HEK293 (cell line): ENCODE measurements at regions not wholly inside any gene's neighbourhood (a gene's known extent, or its start where the extent isn't known, plus 50 kb on each side); places are given as distances from the start of the nearest gene placed in this dataset.

Experiments used
- KLF9 ChIP-seq: fragments of 450-650 bp; formaldehyde crosslinking; IDR thresholded peaks from 2 replicates; pipeline ENCODE4 v1.5.1; 2016; ENCODE audit warnings: missing biosample characterization, missing genetic modification characterization, low read depth
- ZNF560 ChIP-seq: fragments of 450-650 bp; formaldehyde crosslinking; IDR thresholded peaks from 2 replicates; pipeline ENCODE4 v1.5.1; 2017; ENCODE audit warnings: missing biosample characterization, missing genetic modification characterization, borderline replicate concordance
- ZNF660 ChIP-seq: fragments of 450-650 bp; IDR thresholded peaks from 2 replicates; pipeline ENCODE4 v1.5.1; 2018; ENCODE audit warnings: missing biosample characterization, mild to moderate bottlenecking, missing genetic modification characterization
- TF ChIP-seq, protein P1 (sequence below): fragments of 450-650 bp; formaldehyde crosslinking; IDR thresholded peaks from 2 replicates; pipeline ENCODE4 v1.5.1; 2016; ENCODE audit warnings: missing biosample characterization, missing genetic modification characterization, low read depth
- TF ChIP-seq, protein P2 (sequence below): fragments of 450-650 bp; formaldehyde crosslinking; IDR thresholded peaks from 2 replicates; pipeline ENCODE4 v1.5.1; 2016; ENCODE audit warnings: missing biosample characterization, missing genetic modification characterization

DNA sequence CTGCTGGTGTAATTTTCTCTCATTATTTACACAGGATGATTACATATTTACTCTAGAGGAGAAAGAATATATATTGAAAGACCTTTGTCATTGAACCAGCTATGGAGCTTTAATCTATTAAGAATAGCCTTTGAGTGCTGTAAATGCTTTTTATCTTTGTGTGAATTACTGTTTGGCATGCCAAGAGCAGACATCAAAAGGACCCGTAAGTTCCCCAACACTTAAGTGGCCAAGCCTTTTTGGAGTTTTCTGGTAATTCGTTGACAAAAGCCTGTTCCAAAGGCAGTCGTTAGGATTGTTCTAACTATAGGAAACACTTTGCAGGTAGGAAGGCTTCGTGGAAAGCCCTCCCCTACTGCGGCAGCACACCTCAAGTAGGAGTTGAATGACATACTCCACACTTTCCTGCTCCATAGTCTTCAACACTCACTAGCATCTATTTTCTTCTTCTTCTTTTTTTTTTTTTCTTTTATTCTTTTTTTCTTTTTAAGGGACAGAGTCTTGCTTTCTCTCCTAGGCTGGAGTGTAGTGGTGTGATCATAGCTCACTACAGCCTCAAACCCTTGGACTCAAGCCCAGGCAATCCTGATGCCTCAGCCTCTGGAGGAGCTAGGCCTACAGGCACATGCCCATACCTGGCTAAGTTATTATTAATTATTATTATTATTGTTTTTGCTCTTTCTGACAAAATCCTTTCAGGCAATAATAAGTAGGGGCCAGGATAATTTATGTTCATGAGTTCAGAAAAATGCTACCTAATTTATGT is 98.6 kb downstream of the SUCNR1 start:
- TF ChIP-seq ZNF560 (no peak), KLF9 (no peak), ZNF660 (tag by site-specific recombination) (no peak)
- TF ChIP-seq, protein P1, sequence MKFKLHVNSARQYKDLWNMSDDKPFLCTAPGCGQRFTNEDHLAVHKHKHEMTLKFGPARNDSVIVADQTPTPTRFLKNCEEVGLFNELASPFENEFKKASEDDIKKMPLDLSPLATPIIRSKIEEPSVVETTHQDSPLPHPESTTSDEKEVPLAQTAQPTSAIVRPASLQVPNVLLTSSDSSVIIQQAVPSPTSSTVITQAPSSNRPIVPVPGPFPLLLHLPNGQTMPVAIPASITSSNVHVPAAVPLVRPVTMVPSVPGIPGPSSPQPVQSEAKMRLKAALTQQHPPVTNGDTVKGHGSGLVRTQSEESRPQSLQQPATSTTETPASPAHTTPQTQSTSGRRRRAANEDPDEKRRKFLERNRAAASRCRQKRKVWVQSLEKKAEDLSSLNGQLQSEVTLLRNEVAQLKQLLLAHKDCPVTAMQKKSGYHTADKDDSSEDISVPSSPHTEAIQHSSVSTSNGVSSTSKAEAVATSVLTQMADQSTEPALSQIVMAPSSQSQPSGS (tag by site-specific recombination): no peak
- TF ChIP-seq, protein P2, sequence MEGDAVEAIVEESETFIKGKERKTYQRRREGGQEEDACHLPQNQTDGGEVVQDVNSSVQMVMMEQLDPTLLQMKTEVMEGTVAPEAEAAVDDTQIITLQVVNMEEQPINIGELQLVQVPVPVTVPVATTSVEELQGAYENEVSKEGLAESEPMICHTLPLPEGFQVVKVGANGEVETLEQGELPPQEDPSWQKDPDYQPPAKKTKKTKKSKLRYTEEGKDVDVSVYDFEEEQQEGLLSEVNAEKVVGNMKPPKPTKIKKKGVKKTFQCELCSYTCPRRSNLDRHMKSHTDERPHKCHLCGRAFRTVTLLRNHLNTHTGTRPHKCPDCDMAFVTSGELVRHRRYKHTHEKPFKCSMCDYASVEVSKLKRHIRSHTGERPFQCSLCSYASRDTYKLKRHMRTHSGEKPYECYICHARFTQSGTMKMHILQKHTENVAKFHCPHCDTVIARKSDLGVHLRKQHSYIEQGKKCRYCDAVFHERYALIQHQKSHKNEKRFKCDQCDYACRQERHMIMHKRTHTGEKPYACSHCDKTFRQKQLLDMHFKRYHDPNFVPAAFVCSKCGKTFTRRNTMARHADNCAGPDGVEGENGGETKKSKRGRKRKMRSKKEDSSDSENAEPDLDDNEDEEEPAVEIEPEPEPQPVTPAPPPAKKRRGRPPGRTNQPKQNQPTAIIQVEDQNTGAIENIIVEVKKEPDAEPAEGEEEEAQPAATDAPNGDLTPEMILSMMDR (tag by site-specific recombination): no peak
